ENCODE measurements at regions not wholly inside any gene's neighbourhood (a gene's known extent, or its start where the extent isn't known, plus 50 kb on each side); places are given as distances from the start of the nearest gene placed in this dataset.

- DNase-seq, result no peak
Measured at GRCh38 chr17:72344613-72345012, 223.8 kb downstream of the SOX9 start.

- no peak for DNase-seq
Measured at GRCh38 chr17:72345088-72345487, 224.3 kb downstream of the SOX9 start.

- no peak for DNase-seq
Measured at GRCh38 chr17:72345536-72345935, 224.7 kb downstream of the SOX9 start.

- DNase-seq, result no peak
Measured at GRCh38 chr17:72346306-72346705, 225.5 kb downstream of the SOX9 start.

GRCh38 chr17:72349011-72349410, 228.2 kb downstream of the SOX9 start:
- no peak for DNase-seq

GRCh38 chr17:72349491-72349995, 228.7 kb downstream of the SOX9 start:
- peak; percentile 96 for DNase-seq

- DNase-seq, result peak; percentile 7
Measured at GRCh38 chr17:72350073-72350472, 229.3 kb downstream of the SOX9 start.

GRCh38 chr17:72351365-72351764, 230.5 kb downstream of the SOX9 start:
- DNase-seq, result no peak

GRCh38 chr17:72351884-72352346, 231.1 kb downstream of the SOX9 start:
- no peak for DNase-seq

- DNase-seq, result no peak
Measured at GRCh38 chr17:72353502-72353901, 232.7 kb downstream of the SOX9 start.

- DNase-seq, result no peak
Measured at GRCh38 chr17:72354071-72354470, 233.3 kb downstream of the SOX9 start.

GRCh38 chr17:72357764-72358365, 237.0 kb downstream of the SOX9 start:
- no peak for DNase-seq

- DNase-seq, result no peak
Measured at GRCh38 chr17:72358465-72358864, 237.6 kb downstream of the SOX9 start.

- no peak for DNase-seq
Measured at GRCh38 chr17:72359274-72359673, 238.5 kb downstream of the SOX9 start.

- no peak for DNase-seq
Measured at GRCh38 chr17:72359811-72360210, 239.0 kb downstream of the SOX9 start.

GRCh38 chr17:72360386-72360940, 239.6 kb downstream of the SOX9 start:
- DNase-seq, result no peak

GRCh38 chr17:72361892-72362291, 241.1 kb downstream of the SOX9 start:
- no peak for DNase-seq

- no peak for DNase-seq
Measured at GRCh38 chr17:72362376-72363088, 241.7 kb downstream of the SOX9 start.

- no peak for DNase-seq
Measured at GRCh38 chr17:72363089-72363610, 242.3 kb downstream of the SOX9 start.

GRCh38 chr17:72365857-72366414, 245.1 kb downstream of the SOX9 start:
- DNase-seq, result no peak

- DNase-seq, result no peak
Measured at GRCh38 chr17:72366626-72367025, 245.8 kb downstream of the SOX9 start.

- DNase-seq, result no peak
Measured at GRCh38 chr17:72368191-72368590, 247.4 kb downstream of the SOX9 start.

GRCh38 chr17:72369366-72369765, 248.5 kb downstream of the SOX9 start:
- no peak for DNase-seq

- DNase-seq, result no peak
Measured at GRCh38 chr17:72370819-72371218, 250.0 kb downstream of the SOX9 start.

Data from NCI-H446 treated with DMSO at 0.1 percent for 48 hours (cell line).